HFFc6 (cell line): ENCODE measurements at regions not wholly inside any gene's neighbourhood (a gene's known extent, or its start where the extent isn't known, plus 50 kb on each side); places are given as distances from the start of the nearest gene placed in this dataset.

Experiments used
- DNase-seq: peaks from one replicate; pipeline ENCODE4 v3.0.0-alpha.2; 2018
- H3K27ac Mint-ChIP-seq: 2 replicates; pipeline ENCODE4 v1.8.0; 2020; ENCODE audit warnings: mild to moderate bottlenecking, mixed read lengths
- H3K27me3 Mint-ChIP-seq: 2 replicates; pipeline ENCODE4 v1.8.0; 2021; ENCODE audit warnings: mild to moderate bottlenecking, moderate library complexity, mixed read lengths; ENCODE audit not compliant: insufficient read depth
- H3K36me3 Mint-ChIP-seq: 2 replicates; pipeline ENCODE4 v1.8.0; 2021; ENCODE audit warnings: low read depth, mixed read lengths
- H3K4me1 Mint-ChIP-seq: 2 replicates; pipeline ENCODE4 v1.8.0; 2020; ENCODE audit warnings: low read depth, mixed read lengths
- H3K4me3 Mint-ChIP-seq: 2 replicates; pipeline ENCODE4 v1.8.0; 2020; ENCODE audit warnings: mild to moderate bottlenecking, moderate library complexity, mixed read lengths
- H3K9me3 Mint-ChIP-seq: 2 replicates; pipeline ENCODE4 v1.8.0; 2020; ENCODE audit warnings: mild to moderate bottlenecking, mixed read lengths
- CTCF ChIP-seq: fragments of 200-600 bp; sonication (generic); IDR thresholded peaks from 2 replicates; pipeline ENCODE4 v1.5.0; 2021; ENCODE audit warnings: antibody characterized with exemption, mild to moderate bottlenecking

- H3K36me3 Mint-ChIP-seq: no peaks in the 10 kb centered on the region
- no peak overlapping the region for H3K4me3 Mint-ChIP-seq
- no peak for DNase-seq
- H3K4me1 Mint-ChIP-seq: peaks cover 6% of the 10 kb centered on the region
- no peak overlapping the region for H3K27ac Mint-ChIP-seq
- no peaks in the 10 kb centered on the region; the same call in 1 of the 2 replicates for H3K27me3 Mint-ChIP-seq
- TF ChIP-seq CTCF: no peak
- H3K9me3 Mint-ChIP-seq: no peaks in the 10 kb centered on the region; the same call in 1 of the 2 replicates
Observed at GRCh38 chr3:161573136-161573535, 76.5 kb downstream of the OTOL1 start.

- DNase-seq: no peak
- no peak for TF ChIP-seq CTCF
- Mint-ChIP-seq H3K9me3 (no peaks in the 10 kb centered on the region; the same call in 1 of the 2 replicates), H3K4me1 (no peaks in the 10 kb centered on the region), H3K27ac (no peak overlapping the region), H3K4me3 (no peak overlapping the region), H3K36me3 (no peaks in the 10 kb centered on the region), H3K27me3 (no peaks in the 10 kb centered on the region; the same call in 1 of the 2 replicates)
Observed at GRCh38 chr3:161575901-161576300, 79.3 kb downstream of the OTOL1 start.

GRCh38 chr3:161576311-161576710 is 79.7 kb downstream of the OTOL1 start:
- Mint-ChIP-seq H3K27ac (no peak overlapping the region), H3K9me3 (no peaks in the 10 kb centered on the region; the same call in 1 of the 2 replicates), H3K4me1 (no peaks in the 10 kb centered on the region), H3K27me3 (no peaks in the 10 kb centered on the region; the same call in 1 of the 2 replicates), H3K4me3 (no peak overlapping the region), H3K36me3 (no peaks in the 10 kb centered on the region)
- no peak for DNase-seq
- no peak for TF ChIP-seq CTCF

GRCh38 chr3:161576714-161577510 is 80.3 kb downstream of the OTOL1 start:
- H3K36me3 Mint-ChIP-seq: no peaks in the 10 kb centered on the region
- no peak for DNase-seq
- no peak overlapping the region for H3K27ac Mint-ChIP-seq
- H3K9me3 Mint-ChIP-seq: no peaks in the 10 kb centered on the region; the same call in 1 of the 2 replicates
- H3K4me1 Mint-ChIP-seq: no peaks in the 10 kb centered on the region
- no peak overlapping the region for H3K4me3 Mint-ChIP-seq
- no peak for TF ChIP-seq CTCF
- no peaks in the 10 kb centered on the region; the same call in 1 of the 2 replicates for H3K27me3 Mint-ChIP-seq

- Mint-ChIP-seq H3K36me3 (no peaks in the 10 kb centered on the region), H3K4me1 (no peaks in the 10 kb centered on the region), H3K4me3 (no peak overlapping the region), H3K27me3 (no peaks in the 10 kb centered on the region; the same call in 1 of the 2 replicates), H3K27ac (no peak overlapping the region), H3K9me3 (no peaks in the 10 kb centered on the region; the same call in 1 of the 2 replicates)
- DNase-seq: no peak
- no peak for TF ChIP-seq CTCF
Observed at GRCh38 chr3:161577662-161578061, 81.1 kb downstream of the OTOL1 start.
